ENCODE measurements at regions not wholly inside any gene's neighbourhood (a gene's known extent, or its start where the extent isn't known, plus 50 kb on each side); places are given as distances from the start of the nearest gene placed in this dataset.

DNA sequence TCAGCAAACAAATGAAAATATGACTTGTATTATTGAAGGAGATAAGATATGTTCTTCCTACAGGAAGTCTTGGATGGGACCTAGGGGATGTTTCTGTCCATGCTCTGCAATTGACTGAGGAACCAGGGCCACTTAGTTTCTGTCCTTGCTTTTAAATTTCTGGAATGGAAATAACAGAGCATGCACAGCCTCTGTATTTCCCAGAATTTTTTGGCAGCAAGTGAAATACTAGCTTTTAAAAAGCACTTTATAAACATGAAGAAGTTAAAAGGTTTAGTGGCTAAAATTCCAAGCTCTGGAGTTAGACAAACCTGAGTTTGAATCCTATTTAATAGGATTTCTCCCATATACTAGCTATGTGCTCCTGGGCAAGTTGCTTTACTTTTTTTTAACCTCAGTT, 127.7 kb upstream of the FZD8 start:
- TF ChIP-seq, protein P1, sequence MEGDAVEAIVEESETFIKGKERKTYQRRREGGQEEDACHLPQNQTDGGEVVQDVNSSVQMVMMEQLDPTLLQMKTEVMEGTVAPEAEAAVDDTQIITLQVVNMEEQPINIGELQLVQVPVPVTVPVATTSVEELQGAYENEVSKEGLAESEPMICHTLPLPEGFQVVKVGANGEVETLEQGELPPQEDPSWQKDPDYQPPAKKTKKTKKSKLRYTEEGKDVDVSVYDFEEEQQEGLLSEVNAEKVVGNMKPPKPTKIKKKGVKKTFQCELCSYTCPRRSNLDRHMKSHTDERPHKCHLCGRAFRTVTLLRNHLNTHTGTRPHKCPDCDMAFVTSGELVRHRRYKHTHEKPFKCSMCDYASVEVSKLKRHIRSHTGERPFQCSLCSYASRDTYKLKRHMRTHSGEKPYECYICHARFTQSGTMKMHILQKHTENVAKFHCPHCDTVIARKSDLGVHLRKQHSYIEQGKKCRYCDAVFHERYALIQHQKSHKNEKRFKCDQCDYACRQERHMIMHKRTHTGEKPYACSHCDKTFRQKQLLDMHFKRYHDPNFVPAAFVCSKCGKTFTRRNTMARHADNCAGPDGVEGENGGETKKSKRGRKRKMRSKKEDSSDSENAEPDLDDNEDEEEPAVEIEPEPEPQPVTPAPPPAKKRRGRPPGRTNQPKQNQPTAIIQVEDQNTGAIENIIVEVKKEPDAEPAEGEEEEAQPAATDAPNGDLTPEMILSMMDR (conservative IDR thresholded peaks at IDR 0.05; ENCODE audit: low read depth, low read length): no peak
- TF ChIP-seq, protein P2, sequence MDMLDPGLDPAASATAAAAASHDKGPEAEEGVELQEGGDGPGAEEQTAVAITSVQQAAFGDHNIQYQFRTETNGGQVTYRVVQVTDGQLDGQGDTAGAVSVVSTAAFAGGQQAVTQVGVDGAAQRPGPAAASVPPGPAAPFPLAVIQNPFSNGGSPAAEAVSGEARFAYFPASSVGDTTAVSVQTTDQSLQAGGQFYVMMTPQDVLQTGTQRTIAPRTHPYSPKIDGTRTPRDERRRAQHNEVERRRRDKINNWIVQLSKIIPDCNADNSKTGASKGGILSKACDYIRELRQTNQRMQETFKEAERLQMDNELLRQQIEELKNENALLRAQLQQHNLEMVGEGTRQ (IDR thresholded peaks at IDR 0.05; ENCODE audit: low read depth, low read length): no peak
- no peak for TF ChIP-seq POLR2A (IDR thresholded peaks at IDR 0.05; ENCODE audit: low read depth, low read length)
- TF ChIP-seq RCOR1 (IDR thresholded peaks at IDR 0.05; ENCODE audit: insufficient replicate concordance, low read length): no peak
- no peak for TF ChIP-seq RAD21 (IDR thresholded peaks at IDR 0.05; ENCODE audit: low read length)
- no peak for TF ChIP-seq NFE2L2 (IDR thresholded peaks at IDR 0.05; ENCODE audit: low read depth, low read length)
- no peak for TF ChIP-seq BHLHE40 (IDR thresholded peaks at IDR 0.05; ENCODE audit: low read depth, low read length)
- no peak for TF ChIP-seq CEBPB (IDR thresholded peaks at IDR 0.05; ENCODE audit: low read depth, low read length)
- TF ChIP-seq ELK1 (IDR thresholded peaks at IDR 0.05; ENCODE audit: borderline replicate concordance, low read depth, low read length): no peak
- TF ChIP-seq CHD1 (IDR thresholded peaks at IDR 0.05; ENCODE audit: low read depth, low read length): no peak
- TF ChIP-seq MAFK (IDR thresholded peaks at IDR 0.05; ENCODE audit: low read depth, low read length): no peak
- TF ChIP-seq FOS (IDR thresholded peaks at IDR 0.05; ENCODE audit: low read depth, low read length): no peak
- TF ChIP-seq SMC3 (IDR thresholded peaks at IDR 0.05; ENCODE audit: low read depth, low read length): no peak

Data from IMR-90 (cell line).